Hypothalamus (tissue), 51 donors: ENCODE measurements at regions not wholly inside any gene's neighbourhood (a gene's known extent, or its start where the extent isn't known, plus 50 kb on each side); places are given as distances from the start of the nearest gene placed in this dataset.
A peak's percentile ranks its signal among the peaks of the same experiment; 100 is the strongest.
"Not testable (repeated sequence)": the region's sequence is repeated elsewhere in the genome, so short reads cannot be mapped to it uniquely, and the experiment has no call there.

ENCODE experiments used
- DNase-seq, 51 donors: peaks; one replicate each; lab custom pipeline; 2025; lab: John Stamatoyannopoulos, UW

DNA sequence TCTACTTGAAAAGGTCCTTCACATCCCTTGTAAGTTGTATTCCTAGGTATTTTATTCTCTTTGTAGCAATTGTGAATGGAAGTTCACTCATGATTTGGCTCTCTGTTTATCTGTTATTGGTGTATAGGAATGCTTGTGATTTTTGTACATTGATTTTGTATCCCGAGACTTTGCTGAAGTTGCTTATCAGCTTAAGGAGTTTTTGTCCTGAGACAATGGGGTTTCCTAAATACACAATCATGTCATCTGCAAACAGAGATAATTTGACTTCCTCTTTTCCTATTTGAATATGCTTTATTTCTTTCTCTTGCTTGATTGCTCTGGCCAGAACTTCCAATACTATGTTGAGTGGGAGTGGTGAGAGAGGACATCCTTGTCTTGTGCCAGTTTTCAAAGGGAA lies 69.8 kb upstream of the MYRIP start:
- not testable (repeated sequence) for DNase-seq

DNA sequence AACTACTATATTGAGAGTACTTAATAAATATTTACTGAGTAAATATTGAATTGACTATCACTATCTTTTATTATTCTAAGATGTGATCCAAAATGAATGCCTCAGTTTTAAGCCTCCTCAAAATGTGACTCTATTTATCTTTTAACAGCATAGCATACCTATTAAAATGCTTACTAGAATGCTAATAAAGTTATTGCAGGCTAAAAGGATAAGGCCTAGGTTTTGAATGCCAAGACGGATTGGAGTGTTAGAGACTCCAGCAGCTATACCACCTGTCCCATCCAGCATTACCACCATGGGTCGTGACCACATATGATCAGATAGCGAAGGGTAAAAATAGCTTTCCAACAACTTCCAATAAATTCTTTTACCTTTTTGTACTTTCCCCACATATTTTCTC lies 64.7 kb upstream of the MYRIP start:
- DNase-seq: no peak

DNA sequence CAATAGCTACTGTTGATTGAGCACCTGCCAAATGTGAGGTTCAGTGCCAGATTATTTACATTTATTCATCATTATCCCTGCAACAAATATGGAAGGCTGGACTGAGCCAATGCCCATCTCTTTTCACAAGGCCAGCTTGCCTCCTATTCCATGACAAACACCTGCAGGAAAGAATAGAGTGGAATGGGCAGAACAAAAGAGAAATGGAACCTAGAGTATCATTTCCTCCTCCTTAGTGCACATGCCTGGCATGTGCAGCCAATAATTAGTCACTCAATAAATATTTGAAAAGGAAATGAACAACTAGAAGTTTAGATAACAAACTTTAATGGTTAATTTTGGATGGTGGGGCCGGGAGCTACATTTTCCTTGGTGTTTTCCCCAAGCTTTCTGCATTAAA lies 61.4 kb upstream of the MYRIP start:
- no peak for DNase-seq

DNA sequence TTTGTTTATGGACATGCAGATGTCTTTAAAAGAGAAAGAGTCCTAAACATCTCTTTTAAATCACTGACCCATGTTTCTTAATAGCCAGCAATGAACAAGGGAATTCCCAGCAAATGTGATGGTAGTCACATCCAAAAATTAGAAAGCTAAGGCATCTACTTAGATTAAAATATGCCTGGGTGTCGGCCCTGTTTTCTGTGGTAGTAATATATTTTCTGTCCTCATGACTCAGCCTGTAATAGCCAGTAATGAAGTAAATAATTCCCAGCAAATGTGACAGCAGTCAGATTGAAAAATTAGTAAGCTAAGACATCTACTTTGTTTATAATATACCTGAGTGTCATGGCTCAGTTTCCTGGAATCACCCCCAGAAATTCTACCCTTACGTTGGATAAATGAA lies 60.6 kb upstream of the MYRIP start:
- no peak for DNase-seq

DNA sequence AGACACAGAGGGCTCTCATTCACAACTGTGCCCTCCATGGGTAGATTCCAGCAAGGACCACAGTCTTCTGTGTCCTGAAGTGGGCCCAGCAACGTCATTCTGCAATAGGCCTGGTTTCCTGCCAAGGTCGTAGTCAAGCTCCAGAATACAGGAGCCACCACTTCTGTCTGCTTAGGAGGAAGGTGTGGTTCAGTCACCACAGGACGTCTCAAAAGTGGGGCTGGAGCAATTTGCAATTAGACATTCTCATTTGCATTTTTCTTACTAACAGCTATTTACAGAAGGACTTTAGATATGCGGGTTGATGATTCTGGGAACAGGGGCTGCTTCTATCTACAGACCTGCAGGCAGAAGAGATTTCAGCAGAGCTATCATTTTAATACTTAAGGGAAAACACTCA lies 58.7 kb upstream of the MYRIP start:
- peak in 1 of 51 donors; percentile 2 for DNase-seq

DNA sequence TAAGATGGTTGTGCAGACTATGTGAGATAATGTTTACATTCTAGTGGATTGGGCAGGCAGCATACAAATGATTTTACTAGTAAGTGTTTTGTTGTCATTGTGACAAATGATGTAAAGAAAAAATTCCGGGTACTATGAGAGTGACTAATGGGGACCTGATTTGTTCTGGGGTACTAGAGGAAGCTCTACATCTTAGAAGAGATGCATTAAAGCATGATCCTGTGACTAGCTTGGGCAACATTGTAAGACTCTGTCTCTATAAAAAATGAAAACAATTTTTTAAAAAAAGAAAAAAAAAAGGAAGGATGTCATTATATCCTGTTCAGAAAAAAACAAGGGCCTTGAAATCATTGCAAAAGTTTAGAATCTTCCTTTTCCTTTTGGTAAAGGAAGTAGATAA lies 58.1 kb upstream of the MYRIP start:
- no peak for DNase-seq

DNA sequence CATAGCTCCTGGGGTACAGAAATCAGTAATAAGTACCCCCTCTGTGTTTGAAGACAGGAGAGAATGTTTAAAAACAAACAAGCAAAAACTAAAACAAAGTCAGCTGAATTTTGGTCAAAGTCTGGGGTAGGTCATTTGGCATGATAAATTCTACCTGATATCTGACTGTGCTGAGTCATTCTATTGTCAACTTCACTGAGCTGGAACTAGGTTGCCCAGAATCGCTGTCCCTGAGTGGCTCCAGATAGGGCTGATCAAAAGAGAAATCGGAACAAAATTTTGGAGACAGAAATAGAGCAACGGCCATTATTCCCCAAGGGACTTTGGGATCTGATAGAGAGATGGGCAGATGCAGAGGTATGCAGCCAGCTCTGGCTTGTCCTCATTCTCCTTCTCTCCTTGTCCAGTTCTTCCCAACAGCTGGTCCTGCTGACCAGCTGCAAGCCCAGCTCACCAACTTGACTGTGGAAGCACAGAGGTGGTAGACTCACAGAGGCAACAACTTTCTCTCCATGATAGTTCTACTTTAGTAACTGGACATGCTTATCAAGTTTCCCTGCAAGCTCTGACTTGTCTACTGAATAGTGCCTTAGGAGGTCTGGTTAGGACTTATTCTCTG lies 57.3 kb upstream of the MYRIP start:
- DNase-seq: no peak

DNA sequence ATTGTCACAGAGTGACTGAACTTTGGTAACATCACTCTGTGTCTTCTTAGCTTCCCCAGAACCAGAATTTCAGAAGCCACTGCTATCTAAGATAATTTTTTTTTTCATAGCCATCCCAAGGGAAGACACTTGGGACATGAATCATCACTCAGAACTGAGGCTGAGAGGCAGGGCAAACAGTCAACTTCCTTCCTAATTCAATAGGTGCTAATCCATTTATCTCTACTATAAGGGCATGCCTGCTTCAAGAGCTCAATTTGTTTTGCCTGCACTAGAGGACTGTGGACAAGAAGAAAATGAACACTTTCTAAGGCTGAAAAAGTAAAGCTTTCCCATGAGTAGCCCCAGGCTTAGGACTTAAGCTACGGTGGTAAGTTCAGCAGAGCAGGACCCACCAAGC lies 56.7 kb upstream of the MYRIP start:
- DNase-seq: no peak

DNA sequence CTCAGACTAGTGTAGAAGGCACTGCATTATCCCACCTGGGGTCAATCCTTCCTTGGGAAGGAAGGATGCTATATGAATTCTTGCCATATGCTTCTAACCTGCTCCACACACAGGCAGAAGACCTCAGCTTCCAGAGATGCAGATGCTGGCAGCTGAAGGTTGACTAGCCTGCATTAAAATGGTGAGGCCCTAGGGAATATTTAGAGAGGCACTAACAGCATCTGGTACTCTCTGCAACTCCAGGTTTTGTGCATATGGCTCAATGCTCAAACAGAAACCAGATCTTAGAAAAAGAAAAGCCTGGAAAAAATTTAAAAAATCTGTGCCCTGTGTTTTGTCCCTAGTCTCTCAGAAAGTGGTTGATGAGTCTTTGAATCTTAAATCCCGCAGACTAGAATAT lies 56.0 kb upstream of the MYRIP start:
- no peak for DNase-seq

DNA sequence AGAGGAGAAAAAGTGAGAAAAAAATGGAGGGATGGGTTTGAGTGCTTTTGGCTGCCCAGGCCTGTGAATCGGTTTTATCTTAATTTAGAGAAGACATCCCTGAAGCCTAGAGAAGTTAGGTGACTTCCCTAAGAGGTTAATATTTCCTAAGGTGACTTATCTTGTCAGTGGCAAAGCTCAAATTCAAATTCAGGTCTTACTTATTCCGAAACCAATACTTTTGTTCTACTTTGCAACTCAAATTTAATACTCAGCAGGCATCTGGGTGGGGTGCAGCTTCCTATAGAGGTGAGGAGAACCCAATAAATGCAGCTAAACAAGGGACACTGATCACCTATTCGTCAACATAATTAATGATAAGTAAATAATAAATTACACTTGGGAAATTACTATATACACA lies 54.9 kb upstream of the MYRIP start:
- no peak for DNase-seq

DNA sequence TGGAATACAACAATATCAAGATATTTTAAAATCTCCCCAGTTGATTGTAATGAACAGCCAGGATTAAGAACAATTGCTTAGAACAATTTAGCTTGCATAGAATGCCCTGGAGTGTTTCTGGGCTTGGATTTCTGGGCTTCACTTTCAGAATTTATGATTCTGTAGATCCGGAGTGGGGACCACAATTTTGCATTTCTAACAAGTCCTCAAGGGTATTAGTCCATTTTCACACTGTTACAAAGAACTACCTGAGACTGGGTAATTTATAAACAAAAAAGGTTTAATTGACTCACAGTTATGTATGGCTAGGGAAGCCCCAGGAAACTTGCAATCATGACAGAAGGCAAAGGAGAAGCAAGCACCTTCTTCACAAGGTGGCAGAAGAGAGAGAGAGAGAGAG lies 54.3 kb upstream of the MYRIP start:
- no peak for DNase-seq

DNA sequence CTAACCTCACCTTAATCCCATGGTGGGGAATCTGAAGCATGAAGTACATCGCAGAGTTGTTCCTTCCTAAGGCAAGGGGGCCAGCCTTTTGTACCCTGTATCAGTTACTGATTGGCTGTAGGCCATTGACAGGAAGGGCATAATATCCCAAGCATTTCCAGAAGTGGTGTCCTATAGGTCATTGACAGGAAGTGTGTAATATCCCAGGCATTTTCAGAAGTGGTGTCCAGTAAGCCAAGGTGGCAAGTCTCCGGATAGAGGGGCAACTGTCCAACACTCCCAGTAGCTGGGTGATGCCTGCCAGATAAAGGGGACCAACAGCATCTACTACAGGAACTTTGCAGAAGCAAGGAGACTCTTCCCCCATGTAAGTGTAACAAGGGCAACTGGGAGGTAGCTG lies 52.1 kb upstream of the MYRIP start:
- DNase-seq: no peak
